K562 (cell line): ENCODE measurements at regions not wholly inside any gene's neighbourhood (a gene's known extent, or its start where the extent isn't known, plus 50 kb on each side); places are given as distances from the start of the nearest gene placed in this dataset.

ENCODE experiments used
- ATAC-seq: fragments of 200-7000 bp; cut with Tn5 transposase; 3 replicates; pipeline ENCODE4 v1.9.1; 2020; ENCODE audit warnings: moderate library complexity
- BruUV-seq: library from RNA; stranded (reverse); fragments of 400-500 nt; replicated peaks from 2 replicates; lab custom pipeline; 2021; lab: Mats Ljungman, UMichigan
- CTCF ChIA-PET: fragments of 300-600 bp; formaldehyde crosslinking; extraction: SDS; loops from one replicate; lab custom pipeline; 2021; ENCODE audit warnings: low intra/inter-chr PET ratio; lab: Yijun Ruan, JAX
- POLR2A ChIA-PET: fragments of 300-600, 350-650 bp; sonication (Branson Sonifier 250); formaldehyde crosslinking; extraction: SDS; loops from one replicate; lab custom pipeline; 2021; ENCODE audit warnings: antibody characterized with exemption, inconsistent platforms; lab: Yijun Ruan, JAX
- DNase-seq, 4 experiments: peaks; one replicate each; pipeline versions ENCODE4 v3.0.0 to v3.0.0-alpha.2; 2011 to 2018; ENCODE audit warnings: low spot score in 3 of 4, mixed read lengths in 3 of 4; ENCODE audit errors: extremely low read depth in 1 of 4
- FAIRE-seq: peaks from 2 replicates; lab custom pipeline; 2011; peaks lifted over from hg19 to GRCh38; lab: Jason Lieb, UNC
- H2AFZ ChIP-seq: 2 replicates; pipeline ENCODE4 v1.6.0; 2011; ENCODE audit warnings: low read depth, low read length, control low read depth, inconsistent platforms
- H3K27ac ChIP-seq: fragments of 200-600 bp; 3 replicates; pipeline ENCODE4 v1.8.0; 2011; ENCODE audit warnings: low read depth, mild to moderate bottlenecking, control low read depth, inconsistent platforms, low read length, moderate library complexity, mixed read lengths; ENCODE audit errors: extremely low read depth
- H3K27me3 ChIP-seq, 2 experiments: fragments of 300-600 bp in 1 of 2; 2 replicates in 1 of 2; 3 replicates in 1 of 2; pipeline versions ENCODE4 v1.6.0 to v1.8.0; 2011; ENCODE audit warnings: inconsistent platforms in 2 of 2, low read length in 2 of 2, mild to moderate bottlenecking in 1 of 2, mixed read lengths in 1 of 2, moderate library complexity in 1 of 2; ENCODE audit not compliant: control insufficient read depth in 2 of 2, insufficient read depth in 2 of 2
- H3K36me3 ChIP-seq: fragments of 300-600 bp; 3 replicates; pipeline ENCODE4 v1.8.0; 2011; ENCODE audit warnings: mild to moderate bottlenecking, low read length, inconsistent platforms; ENCODE audit not compliant: control insufficient read depth, insufficient read depth
- H3K4me1 ChIP-seq, 2 experiments: fragments of 200-600 bp in 1 of 2; replicated peaks in 1 of 2; 2 replicates in 1 of 2; 3 replicates in 1 of 2; pipeline versions ENCODE4 v1.5.1 to v1.8.0; 2011; ENCODE audit warnings: inconsistent platforms in 2 of 2, low read length in 2 of 2, mild to moderate bottlenecking in 1 of 2, mixed read lengths in 1 of 2, moderate library complexity in 1 of 2; ENCODE audit not compliant: control insufficient read depth in 2 of 2, insufficient read depth in 2 of 2
- H3K4me2 ChIP-seq: 2 replicates; pipeline ENCODE4 v1.6.1; 2011; ENCODE audit warnings: low read length, control low read depth, inconsistent platforms, mixed read lengths; ENCODE audit not compliant: insufficient read depth
- H3K4me3 ChIP-seq: fragments of 200-600 bp; sonication (generic), shearing (Covaris generic); 2 replicates; pipeline ENCODE4 v1.5.1; 2016; ENCODE audit warnings: control low read depth, inconsistent platforms
- H3K79me2 ChIP-seq: fragments of 200-600 bp; 3 replicates; pipeline ENCODE4 v1.8.0; 2011; ENCODE audit warnings: low read length, inconsistent platforms; ENCODE audit not compliant: control insufficient read depth, insufficient read depth
- H3K9ac ChIP-seq, 2 experiments: 2 replicates each; pipeline versions ENCODE4 v1.6.0 to v1.6.1; 2011; ENCODE audit warnings: low read depth in 2 of 2, low read length in 2 of 2, control low read depth in 1 of 2, inconsistent platforms in 1 of 2, mild to moderate bottlenecking in 1 of 2, mixed read lengths in 1 of 2; ENCODE audit not compliant: insufficient read depth in 1 of 2
- H3K9me1 ChIP-seq: one replicate; pipeline ENCODE4 v1.6.0; 2011; ENCODE audit warnings: inconsistent platforms, mild to moderate bottlenecking, low read length, moderate library complexity; ENCODE audit not compliant: control insufficient read depth, insufficient read depth
- H3K9me3 ChIP-seq: replicated peaks from 2 replicates; pipeline ENCODE4 v1.5.1; 2011; ENCODE audit warnings: low read depth, low read length, inconsistent platforms; ENCODE audit not compliant: control insufficient read depth, insufficient read depth
- H4K20me1 ChIP-seq: replicated peaks from 2 replicates; pipeline ENCODE4 v1.6.1; 2011; ENCODE audit warnings: low read length, inconsistent platforms, mixed read lengths; ENCODE audit not compliant: control insufficient read depth, insufficient read depth
- ATF1 ChIP-seq, 2 experiments: fragments of 450-650 bp in 1 of 2; IDR thresholded peaks; 2 replicates each; pipeline ENCODE4 v1.6.1; 2016; ENCODE audit warnings: missing compliant biosample characterization in 1 of 2, missing genetic modification characterization in 1 of 2
- E2F3 ChIP-seq: fragments of 250-450 bp; sonication (Bioruptor Pico); IDR thresholded peaks from 2 replicates; pipeline ENCODE4 v1.4.0; 2020; ENCODE audit warnings: mild to moderate bottlenecking
- GABPB1 ChIP-seq: sonication (generic); formaldehyde crosslinking; IDR thresholded peaks from 2 replicates; pipeline ENCODE4 v1.8.0; 2022; ENCODE audit warnings: mild to moderate bottlenecking, missing genetic modification reagents
- ILK ChIP-seq: fragments of 450-650 bp; IDR thresholded peaks from 2 replicates; pipeline ENCODE4 v1.6.1; 2016; ENCODE audit warnings: missing genetic modification characterization, low read depth, mild to moderate bottlenecking, missing compliant biosample characterization, moderate library complexity, borderline replicate concordance
- MAFG ChIP-seq: fragments of 450-650 bp; conservative IDR thresholded peaks from 2 replicates; pipeline ENCODE4 v1.6.1; 2016; ENCODE audit warnings: missing genetic modification characterization, missing compliant biosample characterization
- MED1 ChIP-seq: sonication (generic); formaldehyde crosslinking; IDR thresholded peaks from 2 replicates; pipeline ENCODE4 v1.8.1; 2023; ENCODE audit warnings: missing genetic modification reagents, borderline replicate concordance
- MYBL2 ChIP-seq, 2 experiments: fragments of 450-650 bp in 1 of 2; sonication (generic) in 1 of 2; formaldehyde crosslinking in 1 of 2; IDR thresholded peaks; 2 replicates each; pipeline versions ENCODE4 v1.6.1 to v1.8.1; 2017 to 2022; ENCODE audit warnings: borderline replicate concordance in 1 of 2, inconsistent platforms in 1 of 2, low read depth in 1 of 2, mild to moderate bottlenecking in 1 of 2, missing genetic modification reagents in 1 of 2, moderate library complexity in 1 of 2
- PHTF2 ChIP-seq: fragments of 250-450 bp; sonication (Bioruptor Pico); IDR thresholded peaks from 2 replicates; pipeline ENCODE4 v1.5.0; 2021; ENCODE audit warnings: mild to moderate bottlenecking
- RAD51 ChIP-seq: fragments of 450-650 bp; IDR thresholded peaks from 2 replicates; pipeline ENCODE4 v1.7.1; 2016; ENCODE audit warnings: low read depth, mild to moderate bottlenecking, borderline replicate concordance
- RFX5 ChIP-seq: IDR thresholded peaks from 2 replicates; pipeline ENCODE4 v1.6.1; 2011; ENCODE audit warnings: low read depth, mild to moderate bottlenecking, improper control_type of control experiment, low read length
- ZFP30 ChIP-seq: fragments of 250-450 bp; sonication (Bioruptor Pico); IDR thresholded peaks from 2 replicates; pipeline ENCODE4 v1.8.0; 2022; ENCODE audit warnings: moderate library complexity, mild to moderate bottlenecking, inconsistent platforms, borderline replicate concordance
- ZNF133 ChIP-seq: fragments of 250-450 bp; sonication (Bioruptor Pico); IDR thresholded peaks from 2 replicates; pipeline ENCODE4 v1.4.0; 2020; ENCODE audit warnings: mild to moderate bottlenecking
- ZNF175 ChIP-seq: fragments of 200-800 bp; sonication (Bioruptor generic); IDR thresholded peaks from 2 replicates; pipeline ENCODE4 v1.6.1; 2016; ENCODE audit warnings: low read depth, mild to moderate bottlenecking, missing genetic modification characterization, missing compliant biosample characterization
- ZNF253 ChIP-seq: fragments of 250-450 bp; sonication (Bioruptor Pico); conservative IDR thresholded peaks from 2 replicates; pipeline ENCODE4 v1.6.1; 2021; ENCODE audit warnings: mild to moderate bottlenecking
- ZNF644 ChIP-seq: fragments of 200-800 bp; sonication (Bioruptor generic); IDR thresholded peaks from 2 replicates; pipeline ENCODE4 v1.6.1; 2016; ENCODE audit warnings: low read depth, missing genetic modification characterization, missing compliant biosample characterization
- WGBS: fragments of 100-300 bp; shearing (Covaris generic); methylation state at CpG from one replicate; pipeline ENCODE4 v1.1.6; 2016; ENCODE audit warnings: low coverage, mixed read lengths; ENCODE audit not compliant: insufficient coverage; ENCODE audit errors: missing lambda C conversion rate; 5-methylcytosine and 5-hydroxymethylcytosine counted together
- in situ Hi-C: fragments of 300-500 bp; cut with MboI; formaldehyde crosslinking; loops from 4 replicates; pipeline ENCODE4 v1.15.0; 2018; ENCODE audit warnings: inconsistent platforms, mixed read lengths
- intact Hi-C: fragments of 100-400 bp; cut with micrococcal nuclease; formaldehyde crosslinking; loops from 2 replicates; pipeline ENCODE4 v1.14.2; 2022
- TF ChIP-seq, protein P1 (sequence below): fragments of 450-650 bp; IDR thresholded peaks from 2 replicates; pipeline ENCODE4 v1.6.1; 2017; ENCODE audit warnings: antibody characterized with exemption, mild to moderate bottlenecking
- TF ChIP-seq, protein P2 (sequence below): fragments of 450-650 bp; IDR thresholded peaks from 2 replicates; pipeline ENCODE4 v1.6.1; 2018; ENCODE audit not compliant: partially characterized antibody

DNA sequence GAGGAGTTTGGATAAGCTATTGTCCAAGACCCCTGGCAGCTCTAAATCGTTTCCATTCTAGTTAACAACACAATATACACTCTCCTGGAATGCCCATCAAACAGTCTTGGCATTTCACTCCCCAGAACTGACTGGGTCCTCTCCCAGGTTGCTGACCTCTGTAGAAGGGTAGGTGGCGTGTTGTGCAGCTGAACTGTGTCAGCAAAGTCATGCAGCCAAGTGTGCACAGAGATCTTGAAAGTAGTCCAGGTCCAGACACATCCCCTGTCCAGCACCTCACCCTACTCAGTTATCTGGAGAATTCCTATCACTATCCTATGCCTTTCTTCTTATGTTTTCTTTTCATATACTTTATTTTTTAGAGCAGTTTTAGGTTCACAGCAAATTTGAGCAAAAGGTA, 312.7 kb downstream of the GABRB3 start:
- Histone ChIP-seq H3K36me3 (no peaks in the 10 kb centered on the region), H3K9ac (no peak overlapping the region), H3K4me3 (no peak overlapping the region), H3K27ac (no peak overlapping the region), H2AFZ (no peak overlapping the region), H4K20me1 (no peaks in the 10 kb centered on the region), H3K4me2 (no peak overlapping the region), H3K9me3 (no peaks in the 10 kb centered on the region), H3K9me1 (no peaks in the 10 kb centered on the region), H3K27me3 (no peaks in the 10 kb centered on the region), H3K4me1 (no peaks in the 10 kb centered on the region), H3K79me2 (no peaks in the 10 kb centered on the region)
- FAIRE-seq = no peak
- in situ Hi-C loops (no loop called here), intact Hi-C loops (no loop called here)
- WGBS = 0% methylated on average over 2 of the region's 2 CpGs
- no TSS peak for BruUV-seq
- POLR2A ChIA-PET = no interaction called here
- no peak for ATAC-seq
- CTCF ChIA-PET = no interaction called here
- no peak for DNase-seq
- TF ChIP-seq RFX5 (no peak), ZFP30 (CRISPR knock-in tag) (no peak), ZNF644 (tag) (no peak), MYBL2 (IDR thresholded peaks at IDR 0.05; ENCODE audit: low read depth) (no peak), MYBL2 (CRISPR knock-in tag; IDR thresholded peaks at IDR 0.05; ENCODE audit: borderline replicate concordance) (no peak), MAFG (tag) (no peak), PHTF2 (CRISPR knock-in tag) (no peak), GABPB1 (no peak), MED1 (CRISPR knock-in tag) (no peak), ZNF175 (no peak), ZNF253 (CRISPR knock-in tag) (no peak), E2F3 (no peak), RAD51 (no peak), ZNF133 (CRISPR knock-in tag) (no peak), ATF1 (CRISPR knock-in tag; IDR thresholded peaks at IDR 0.05) (no peak), ATF1 (tag; IDR thresholded peaks at IDR 0.05) (no peak), ILK (tag) (no peak)
- TF ChIP-seq, protein P1, sequence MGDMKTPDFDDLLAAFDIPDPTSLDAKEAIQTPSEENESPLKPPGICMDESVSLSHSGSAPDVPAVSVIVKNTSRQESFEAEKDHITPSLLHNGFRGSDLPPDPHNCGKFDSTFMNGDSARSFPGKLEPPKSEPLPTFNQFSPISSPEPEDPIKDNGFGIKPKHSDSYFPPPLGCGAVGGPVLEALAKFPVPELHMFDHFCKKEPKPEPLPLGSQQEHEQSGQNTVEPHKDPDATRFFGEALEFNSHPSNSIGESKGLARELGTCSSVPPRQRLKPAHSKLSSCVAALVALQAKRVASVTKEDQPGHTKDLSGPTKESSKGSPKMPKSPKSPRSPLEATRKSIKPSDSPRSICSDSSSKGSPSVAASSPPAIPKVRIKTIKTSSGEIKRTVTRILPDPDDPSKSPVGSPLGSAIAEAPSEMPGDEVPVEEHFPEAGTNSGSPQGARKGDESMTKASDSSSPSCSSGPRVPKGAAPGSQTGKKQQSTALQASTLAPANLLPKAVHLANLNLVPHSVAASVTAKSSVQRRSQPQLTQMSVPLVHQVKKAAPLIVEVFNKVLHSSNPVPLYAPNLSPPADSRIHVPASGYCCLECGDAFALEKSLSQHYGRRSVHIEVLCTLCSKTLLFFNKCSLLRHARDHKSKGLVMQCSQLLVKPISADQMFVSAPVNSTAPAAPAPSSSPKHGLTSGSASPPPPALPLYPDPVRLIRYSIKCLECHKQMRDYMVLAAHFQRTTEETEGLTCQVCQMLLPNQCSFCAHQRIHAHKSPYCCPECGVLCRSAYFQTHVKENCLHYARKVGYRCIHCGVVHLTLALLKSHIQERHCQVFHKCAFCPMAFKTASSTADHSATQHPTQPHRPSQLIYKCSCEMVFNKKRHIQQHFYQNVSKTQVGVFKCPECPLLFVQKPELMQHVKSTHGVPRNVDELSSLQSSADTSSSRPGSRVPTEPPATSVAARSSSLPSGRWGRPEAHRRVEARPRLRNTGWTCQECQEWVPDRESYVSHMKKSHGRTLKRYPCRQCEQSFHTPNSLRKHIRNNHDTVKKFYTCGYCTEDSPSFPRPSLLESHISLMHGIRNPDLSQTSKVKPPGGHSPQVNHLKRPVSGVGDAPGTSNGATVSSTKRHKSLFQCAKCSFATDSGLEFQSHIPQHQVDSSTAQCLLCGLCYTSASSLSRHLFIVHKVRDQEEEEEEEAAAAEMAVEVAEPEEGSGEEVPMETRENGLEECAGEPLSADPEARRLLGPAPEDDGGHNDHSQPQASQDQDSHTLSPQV = no peak
- TF ChIP-seq, protein P2, sequence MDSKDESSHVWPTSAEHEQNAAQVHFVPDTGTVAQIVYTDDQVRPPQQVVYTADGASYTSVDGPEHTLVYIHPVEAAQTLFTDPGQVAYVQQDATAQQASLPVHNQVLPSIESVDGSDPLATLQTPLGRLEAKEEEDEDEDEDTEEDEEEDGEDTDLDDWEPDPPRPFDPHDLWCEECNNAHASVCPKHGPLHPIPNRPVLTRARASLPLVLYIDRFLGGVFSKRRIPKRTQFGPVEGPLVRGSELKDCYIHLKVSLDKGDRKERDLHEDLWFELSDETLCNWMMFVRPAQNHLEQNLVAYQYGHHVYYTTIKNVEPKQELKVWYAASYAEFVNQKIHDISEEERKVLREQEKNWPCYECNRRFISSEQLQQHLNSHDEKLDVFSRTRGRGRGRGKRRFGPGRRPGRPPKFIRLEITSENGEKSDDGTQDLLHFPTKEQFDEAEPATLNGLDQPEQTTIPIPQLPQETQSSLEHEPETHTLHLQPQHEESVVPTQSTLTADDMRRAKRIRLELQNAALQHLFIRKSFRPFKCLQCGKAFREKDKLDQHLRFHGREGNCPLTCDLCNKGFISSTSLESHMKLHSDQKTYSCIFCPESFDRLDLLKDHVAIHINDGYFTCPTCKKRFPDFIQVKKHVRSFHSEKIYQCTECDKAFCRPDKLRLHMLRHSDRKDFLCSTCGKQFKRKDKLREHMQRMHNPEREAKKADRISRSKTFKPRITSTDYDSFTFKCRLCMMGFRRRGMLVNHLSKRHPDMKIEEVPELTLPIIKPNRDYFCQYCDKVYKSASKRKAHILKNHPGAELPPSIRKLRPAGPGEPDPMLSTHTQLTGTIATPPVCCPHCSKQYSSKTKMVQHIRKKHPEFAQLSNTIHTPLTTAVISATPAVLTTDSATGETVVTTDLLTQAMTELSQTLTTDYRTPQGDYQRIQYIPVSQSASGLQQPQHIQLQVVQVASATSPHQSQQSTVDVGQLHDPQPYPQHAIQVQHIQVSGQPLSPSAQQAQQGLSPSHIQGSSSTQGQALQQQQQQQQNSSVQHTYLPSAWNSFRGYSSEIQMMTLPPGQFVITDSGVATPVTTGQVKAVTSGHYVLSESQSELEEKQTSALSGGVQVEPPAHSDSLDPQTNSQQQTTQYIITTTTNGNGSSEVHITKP = no peak
